SK-N-SH (cell line): ENCODE measurements at regions not wholly inside any gene's neighbourhood (a gene's known extent, or its start where the extent isn't known, plus 50 kb on each side); places are given as distances from the start of the nearest gene placed in this dataset.

Source experiments
- CTCF ChIA-PET: fragments of 300-600, 350-600 bp; formaldehyde crosslinking; extraction: SDS; loops from one replicate; lab custom pipeline; 2021; lab: Yijun Ruan, JAX
- POLR2A ChIA-PET: fragments of 350-600 bp; sonication (Branson Sonifier 250); formaldehyde crosslinking; extraction: SDS; loops from one replicate; lab custom pipeline; 2020; ENCODE audit warnings: antibody characterized with exemption, inconsistent platforms; lab: Yijun Ruan, JAX
- DNase-seq: peaks from one replicate; pipeline ENCODE4 v3.0.0; 2012
- H2AFZ ChIP-seq: fragments of 200-600 bp; sonication (generic); 2 replicates; pipeline ENCODE4 v1.8.1; 2016; ENCODE audit warnings: antibody characterized with exemption, mild to moderate bottlenecking, low read depth
- H3F3A ChIP-seq: fragments of 200-600 bp; sonication (generic); replicated peaks from 2 replicates; pipeline ENCODE3; 2016; ENCODE audit warnings: antibody characterized with exemption, mild to moderate bottlenecking; ENCODE audit not compliant: insufficient read depth
- H3K27ac ChIP-seq, 2 experiments: fragments of 200-500 bp in 1 of 2; fragments of 200-600 bp in 1 of 2; sonication (Bioruptor generic) in 1 of 2; sonication (generic), shearing (Covaris generic) in 1 of 2; 2 replicates each; pipeline versions ENCODE4 v1.5.1 to v1.6.1; 2014 to 2016; ENCODE audit warnings: low read depth in 2 of 2, inconsistent platforms in 1 of 2, low read length in 1 of 2, mild to moderate bottlenecking in 1 of 2, mixed read lengths in 1 of 2
- H3K27me3 ChIP-seq: fragments of 200-600 bp; sonication (generic), shearing (Covaris generic); 2 replicates; pipeline ENCODE4 v1.6.1; 2016; ENCODE audit warnings: mixed run types; ENCODE audit not compliant: insufficient read depth
- H3K36me3 ChIP-seq, 2 experiments: fragments of 200-500 bp in 1 of 2; fragments of 200-600 bp in 1 of 2; sonication (Bioruptor generic) in 1 of 2; sonication (generic) in 1 of 2; replicated peaks in 1 of 2; 2 replicates each; pipeline versions ENCODE3 to v1.5.1; 2014 to 2016; ENCODE audit warnings: low read length in 1 of 2, mild to moderate bottlenecking in 1 of 2; ENCODE audit not compliant: insufficient read depth in 2 of 2, control insufficient read depth in 1 of 2
- H3K4me1 ChIP-seq, 2 experiments: fragments of 200-500 bp in 1 of 2; fragments of 200-600 bp in 1 of 2; sonication (Bioruptor generic) in 1 of 2; sonication (generic), shearing (Covaris generic) in 1 of 2; 2 replicates each; pipeline versions ENCODE4 v1.5.1 to v1.6.1; 2014 to 2016; ENCODE audit warnings: low read depth in 1 of 2, low read length in 1 of 2, mixed run types in 1 of 2; ENCODE audit not compliant: insufficient read depth in 2 of 2, control insufficient read depth in 1 of 2
- H3K4me2 ChIP-seq: fragments of 200-600 bp; sonication (generic), shearing (Covaris generic); 2 replicates; pipeline ENCODE4 v1.6.1; 2017; ENCODE audit warnings: mixed run types
- H3K4me3 ChIP-seq, 2 experiments: fragments of 200-500 bp in 1 of 2; fragments of 200-600 bp in 1 of 2; sonication (Bioruptor generic) in 1 of 2; sonication (generic), shearing (Covaris generic) in 1 of 2; 2 replicates each; pipeline versions ENCODE4 v1.5.1 to v1.8.1; 2014 to 2016; ENCODE audit warnings: low read depth in 2 of 2, inconsistent platforms in 1 of 2, low read length in 1 of 2, mild to moderate bottlenecking in 1 of 2, mixed read lengths in 1 of 2, moderate library complexity in 1 of 2
- H3K79me2 ChIP-seq: fragments of 200-600 bp; sonication (generic); 2 replicates; pipeline ENCODE4 v1.8.1; 2017; ENCODE audit warnings: mild to moderate bottlenecking; ENCODE audit not compliant: insufficient read depth
- H3K9ac ChIP-seq: fragments of 200-600 bp; sonication (generic); 2 replicates; pipeline ENCODE4 v1.6.1; 2017; ENCODE audit warnings: mixed run types
- H3K9me2 ChIP-seq: fragments of 200-600 bp; sonication (generic); 2 replicates; pipeline ENCODE4 v1.6.1; 2017; ENCODE audit warnings: mixed run types
- H3K9me3 ChIP-seq: fragments of 200-600 bp; sonication (generic); 2 replicates; pipeline ENCODE4 v1.6.1; 2017; ENCODE audit warnings: mixed run types, mild to moderate bottlenecking, moderate library complexity
- H4K20me1 ChIP-seq: fragments of 200-600 bp; sonication (generic); 2 replicates; pipeline ENCODE4 v1.6.1; 2017; ENCODE audit warnings: mild to moderate bottlenecking, mixed run types; ENCODE audit not compliant: insufficient read depth
- FOXM1 ChIP-seq: IDR thresholded peaks from 2 replicates; pipeline ENCODE4 v1.4.0; 2012; ENCODE audit warnings: low read depth, mild to moderate bottlenecking
- RFX5 ChIP-seq: IDR thresholded peaks from 2 replicates; pipeline ENCODE4 v1.6.1; 2012; ENCODE audit warnings: mild to moderate bottlenecking, improper control_type of control experiment, low read length
- RXRA ChIP-seq: IDR thresholded peaks from 2 replicates; pipeline ENCODE4 v1.4.0; 2012; ENCODE audit warnings: low read depth, mild to moderate bottlenecking, borderline replicate concordance
- SMC3 ChIP-seq: IDR thresholded peaks from 2 replicates; pipeline ENCODE4 v1.6.1; 2012; ENCODE audit warnings: low read depth, low read length, improper control_type of control experiment
- TEAD4 ChIP-seq: IDR thresholded peaks from 2 replicates; pipeline ENCODE4 v1.4.0; 2012; ENCODE audit warnings: mild to moderate bottlenecking, borderline replicate concordance; ENCODE audit not compliant: insufficient read depth
- WGBS: methylation state at CpG from one replicate; pipeline ENCODE4 v1.1.6; 2017; ENCODE audit warnings: low lambda C conversion rate; 5-methylcytosine and 5-hydroxymethylcytosine counted together
- TF ChIP-seq, protein P1 (sequence below): IDR thresholded peaks from 2 replicates; pipeline ENCODE4 v1.4.0; 2012; ENCODE audit warnings: low read depth, borderline replicate concordance
- TF ChIP-seq, protein P2 (sequence below): fragments of 200-600 bp; sonication (generic); IDR thresholded peaks from 2 replicates; pipeline ENCODE4 v1.6.1; 2017; ENCODE audit warnings: antibody characterized with exemption, mild to moderate bottlenecking, moderate library complexity
- TF ChIP-seq, protein P3 (sequence below): IDR thresholded peaks from 2 replicates; pipeline ENCODE4 v1.6.1; 2012; ENCODE audit warnings: mild to moderate bottlenecking, low read depth, low read length, moderate library complexity
- TF ChIP-seq, protein P4 (sequence below): IDR thresholded peaks from 2 replicates; pipeline ENCODE4 v1.4.0; 2012; ENCODE audit warnings: low read depth, borderline replicate concordance

DNA sequence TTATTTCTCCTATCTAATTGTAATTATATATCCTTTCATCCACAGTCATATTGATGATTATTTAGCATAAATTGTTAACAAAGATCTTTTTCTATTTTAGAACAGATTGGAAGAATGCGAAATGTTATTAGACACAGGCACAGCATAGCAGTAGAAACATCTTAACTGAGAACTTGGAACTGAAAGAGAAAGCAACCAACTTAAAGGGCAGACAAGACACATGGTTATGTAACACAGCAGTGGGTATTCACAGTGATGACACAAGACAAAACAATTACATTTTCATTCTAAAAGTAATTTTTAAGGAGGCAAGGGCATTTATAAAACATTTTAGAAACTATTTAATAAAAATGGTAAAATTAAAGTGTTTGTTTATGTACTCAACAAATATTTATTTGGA, 57.7 kb upstream of the MEF2C start:
- no peak overlapping the region for H3K4me2 ChIP-seq
- DNase-seq: no peak
- H3K9me3 ChIP-seq: no peaks in the 10 kb centered on the region
- H3K4me3 ChIP-seq: no peak overlapping the region
- ChIA-PET POLR2A (no interaction called here), CTCF (no interaction called here)
- H3K9me2 ChIP-seq: no peaks in the 10 kb centered on the region
- H3K9ac ChIP-seq: no peak overlapping the region
- H3F3A ChIP-seq: no peaks in the 10 kb centered on the region
- no peaks in the 10 kb centered on the region for H3K27me3 ChIP-seq
- no peaks in the 10 kb centered on the region for H3K36me3 ChIP-seq
- H3K79me2 ChIP-seq: no peaks in the 10 kb centered on the region
- no peaks in the 10 kb centered on the region for H4K20me1 ChIP-seq
- TF ChIP-seq RFX5 (no peak), SMC3 (no peak)
- TF ChIP-seq, protein P1, sequence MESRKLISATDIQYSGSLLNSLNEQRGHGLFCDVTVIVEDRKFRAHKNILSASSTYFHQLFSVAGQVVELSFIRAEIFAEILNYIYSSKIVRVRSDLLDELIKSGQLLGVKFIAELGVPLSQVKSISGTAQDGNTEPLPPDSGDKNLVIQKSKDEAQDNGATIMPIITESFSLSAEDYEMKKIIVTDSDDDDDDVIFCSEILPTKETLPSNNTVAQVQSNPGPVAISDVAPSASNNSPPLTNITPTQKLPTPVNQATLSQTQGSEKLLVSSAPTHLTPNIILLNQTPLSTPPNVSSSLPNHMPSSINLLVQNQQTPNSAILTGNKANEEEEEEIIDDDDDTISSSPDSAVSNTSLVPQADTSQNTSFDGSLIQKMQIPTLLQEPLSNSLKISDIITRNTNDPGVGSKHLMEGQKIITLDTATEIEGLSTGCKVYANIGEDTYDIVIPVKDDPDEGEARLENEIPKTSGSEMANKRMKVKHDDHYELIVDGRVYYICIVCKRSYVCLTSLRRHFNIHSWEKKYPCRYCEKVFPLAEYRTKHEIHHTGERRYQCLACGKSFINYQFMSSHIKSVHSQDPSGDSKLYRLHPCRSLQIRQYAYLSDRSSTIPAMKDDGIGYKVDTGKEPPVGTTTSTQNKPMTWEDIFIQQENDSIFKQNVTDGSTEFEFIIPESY: no peak
- TF ChIP-seq, protein P2, sequence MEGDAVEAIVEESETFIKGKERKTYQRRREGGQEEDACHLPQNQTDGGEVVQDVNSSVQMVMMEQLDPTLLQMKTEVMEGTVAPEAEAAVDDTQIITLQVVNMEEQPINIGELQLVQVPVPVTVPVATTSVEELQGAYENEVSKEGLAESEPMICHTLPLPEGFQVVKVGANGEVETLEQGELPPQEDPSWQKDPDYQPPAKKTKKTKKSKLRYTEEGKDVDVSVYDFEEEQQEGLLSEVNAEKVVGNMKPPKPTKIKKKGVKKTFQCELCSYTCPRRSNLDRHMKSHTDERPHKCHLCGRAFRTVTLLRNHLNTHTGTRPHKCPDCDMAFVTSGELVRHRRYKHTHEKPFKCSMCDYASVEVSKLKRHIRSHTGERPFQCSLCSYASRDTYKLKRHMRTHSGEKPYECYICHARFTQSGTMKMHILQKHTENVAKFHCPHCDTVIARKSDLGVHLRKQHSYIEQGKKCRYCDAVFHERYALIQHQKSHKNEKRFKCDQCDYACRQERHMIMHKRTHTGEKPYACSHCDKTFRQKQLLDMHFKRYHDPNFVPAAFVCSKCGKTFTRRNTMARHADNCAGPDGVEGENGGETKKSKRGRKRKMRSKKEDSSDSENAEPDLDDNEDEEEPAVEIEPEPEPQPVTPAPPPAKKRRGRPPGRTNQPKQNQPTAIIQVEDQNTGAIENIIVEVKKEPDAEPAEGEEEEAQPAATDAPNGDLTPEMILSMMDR: no peak
- TF ChIP-seq, protein P3, sequence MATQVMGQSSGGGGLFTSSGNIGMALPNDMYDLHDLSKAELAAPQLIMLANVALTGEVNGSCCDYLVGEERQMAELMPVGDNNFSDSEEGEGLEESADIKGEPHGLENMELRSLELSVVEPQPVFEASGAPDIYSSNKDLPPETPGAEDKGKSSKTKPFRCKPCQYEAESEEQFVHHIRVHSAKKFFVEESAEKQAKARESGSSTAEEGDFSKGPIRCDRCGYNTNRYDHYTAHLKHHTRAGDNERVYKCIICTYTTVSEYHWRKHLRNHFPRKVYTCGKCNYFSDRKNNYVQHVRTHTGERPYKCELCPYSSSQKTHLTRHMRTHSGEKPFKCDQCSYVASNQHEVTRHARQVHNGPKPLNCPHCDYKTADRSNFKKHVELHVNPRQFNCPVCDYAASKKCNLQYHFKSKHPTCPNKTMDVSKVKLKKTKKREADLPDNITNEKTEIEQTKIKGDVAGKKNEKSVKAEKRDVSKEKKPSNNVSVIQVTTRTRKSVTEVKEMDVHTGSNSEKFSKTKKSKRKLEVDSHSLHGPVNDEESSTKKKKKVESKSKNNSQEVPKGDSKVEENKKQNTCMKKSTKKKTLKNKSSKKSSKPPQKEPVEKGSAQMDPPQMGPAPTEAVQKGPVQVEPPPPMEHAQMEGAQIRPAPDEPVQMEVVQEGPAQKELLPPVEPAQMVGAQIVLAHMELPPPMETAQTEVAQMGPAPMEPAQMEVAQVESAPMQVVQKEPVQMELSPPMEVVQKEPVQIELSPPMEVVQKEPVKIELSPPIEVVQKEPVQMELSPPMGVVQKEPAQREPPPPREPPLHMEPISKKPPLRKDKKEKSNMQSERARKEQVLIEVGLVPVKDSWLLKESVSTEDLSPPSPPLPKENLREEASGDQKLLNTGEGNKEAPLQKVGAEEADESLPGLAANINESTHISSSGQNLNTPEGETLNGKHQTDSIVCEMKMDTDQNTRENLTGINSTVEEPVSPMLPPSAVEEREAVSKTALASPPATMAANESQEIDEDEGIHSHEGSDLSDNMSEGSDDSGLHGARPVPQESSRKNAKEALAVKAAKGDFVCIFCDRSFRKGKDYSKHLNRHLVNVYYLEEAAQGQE: no peak
- TF ChIP-seq, protein P4, sequence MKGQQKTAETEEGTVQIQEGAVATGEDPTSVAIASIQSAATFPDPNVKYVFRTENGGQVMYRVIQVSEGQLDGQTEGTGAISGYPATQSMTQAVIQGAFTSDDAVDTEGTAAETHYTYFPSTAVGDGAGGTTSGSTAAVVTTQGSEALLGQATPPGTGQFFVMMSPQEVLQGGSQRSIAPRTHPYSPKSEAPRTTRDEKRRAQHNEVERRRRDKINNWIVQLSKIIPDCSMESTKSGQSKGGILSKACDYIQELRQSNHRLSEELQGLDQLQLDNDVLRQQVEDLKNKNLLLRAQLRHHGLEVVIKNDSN: no peak
- H2AFZ ChIP-seq: no peak overlapping the region
- 71% methylated on average over 1 of the region's 1 CpG for WGBS
- peaks cover 0 to 5% of the 10 kb centered on the region in 2 experiments; a peak in 1 of 4 replicates for H3K4me1 ChIP-seq
- no peak overlapping the region for H3K27ac ChIP-seq

DNA sequence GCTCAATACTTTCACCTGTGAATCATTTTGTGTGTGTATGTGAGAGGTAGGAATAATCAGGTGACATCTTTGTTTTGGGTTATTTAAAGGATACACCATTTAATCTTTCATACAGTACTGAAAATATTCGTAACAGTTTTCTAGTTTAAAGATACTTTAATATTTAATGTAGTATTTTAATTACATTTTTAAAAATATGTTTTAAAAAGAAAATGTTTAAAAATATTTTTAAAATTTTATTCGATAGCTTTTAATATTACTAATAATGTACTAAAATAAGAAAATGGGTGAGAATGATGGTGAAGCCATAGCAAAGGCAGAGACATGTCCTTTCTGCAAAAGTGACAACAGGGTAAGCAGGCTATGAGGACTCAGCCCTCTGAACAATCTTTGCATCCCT, 56.3 kb upstream of the MEF2C start:
- no peak overlapping the region for H3K27ac ChIP-seq
- no peaks in the 10 kb centered on the region for H3F3A ChIP-seq
- H4K20me1 ChIP-seq: no peaks in the 10 kb centered on the region
- 38% methylated on average over 2 of the region's 2 CpGs for WGBS
- H3K4me3 ChIP-seq: no peak overlapping the region
- H3K27me3 ChIP-seq: no peaks in the 10 kb centered on the region
- POLR2A ChIA-PET: no interaction called here
- H3K36me3 ChIP-seq: no peaks in the 10 kb centered on the region
- no peaks in the 10 kb centered on the region for H3K9me2 ChIP-seq
- CTCF ChIA-PET: interaction anchor here (1.0 kb wide), 1 partner anchor 13 kb away, joined by 3 read pairs; no protein-coding TSS in a partner anchor
- H2AFZ ChIP-seq: no peak overlapping the region; the same call in 1 of the 2 replicates
- no peak overlapping the region for H3K9ac ChIP-seq
- H3K4me1 ChIP-seq: peaks cover 0 to 2% of the 10 kb centered on the region in 2 experiments; a peak in 1 of 4 replicates
- H3K4me2 ChIP-seq: no peak overlapping the region
- no peaks in the 10 kb centered on the region for H3K79me2 ChIP-seq
- DNase-seq: no peak
- no peaks in the 10 kb centered on the region for H3K9me3 ChIP-seq
- TF ChIP-seq, protein P3: no peak
- TF ChIP-seq RXRA (no peak), TEAD4 (no peak), FOXM1 (no peak)
- TF ChIP-seq, protein P1: no peak
- TF ChIP-seq, protein P4: no peak
